Suprapubic skin (tissue), 4 donors: ENCODE measurements at regions not wholly inside any gene's neighbourhood (a gene's known extent, or its start where the extent isn't known, plus 50 kb on each side); places are given as distances from the start of the nearest gene placed in this dataset.

ENCODE experiments used
- DNase-seq, 2 donors: peaks; one replicate each; pipeline ENCODE4 v3.0.0-alpha.2; 2019; ENCODE audit warnings: low spot score in 2 of 2
- H3K27ac ChIP-seq: fragments of 200-600 bp; sonication (generic); one replicate; pipeline ENCODE4 v1.5.1; 2019
- H3K27me3 ChIP-seq: fragments of 200-600 bp; sonication (generic); one replicate; pipeline ENCODE4 v1.5.1; 2019
- H3K36me3 ChIP-seq: fragments of 200-600 bp; sonication (generic); one replicate; pipeline ENCODE4 v1.5.1; 2019
- H3K4me1 ChIP-seq: fragments of 200-600 bp; sonication (generic); one replicate; pipeline ENCODE4 v1.5.1; 2019
- H3K4me3 ChIP-seq: fragments of 200-600 bp; sonication (generic); one replicate; pipeline ENCODE4 v1.5.1; 2019; ENCODE audit warnings: mild to moderate bottlenecking
- H3K9me3 ChIP-seq: fragments of 200-600 bp; sonication (generic); one replicate; pipeline ENCODE4 v1.5.1; 2019
- CTCF ChIP-seq, 2 donors: fragments of 200-600 bp in 1 of 2; fragments of 450-650 bp in 1 of 2; sonication (generic) in 1 of 2; IDR thresholded peaks; one replicate each; pipeline ENCODE4 v1.5.1; 2016 to 2019; ENCODE audit warnings: antibody characterized with exemption in 2 of 2, mild to moderate bottlenecking in 1 of 2, moderate library complexity in 1 of 2
- EP300 ChIP-seq: sonication (generic); formaldehyde crosslinking; IDR thresholded peaks from one replicate; pipeline ENCODE4 v1.6.1; 2017; ENCODE audit warnings: antibody characterized with exemption
- POLR2A ChIP-seq, 2 donors: fragments of 450-650 bp; IDR thresholded peaks; one replicate each; pipeline ENCODE4 v1.6.1; 2017; ENCODE audit warnings: antibody characterized with exemption in 2 of 2, mild to moderate bottlenecking in 2 of 2, moderate library complexity in 2 of 2
- POLR2AphosphoS5 ChIP-seq, 3 donors: sonication (generic); formaldehyde crosslinking; IDR thresholded peaks; one replicate each; pipeline ENCODE4 v1.6.1; 2017; ENCODE audit warnings: antibody characterized with exemption in 3 of 3
- WGBS: methylation state at CpG from one replicate; pipeline ENCODE4 v1.1.5; 2018; 5-methylcytosine and 5-hydroxymethylcytosine counted together

- TF ChIP-seq POLR2A (IDR thresholded peaks at IDR 0.05): no peak
- TF ChIP-seq CTCF (IDR thresholded peaks at IDR 0.05): peak; percentile 30 to 91
- no peak for TF ChIP-seq EP300
- TF ChIP-seq POLR2AphosphoS5 (IDR thresholded peaks at IDR 0.05): no peak
- H3K4me1 ChIP-seq: peaks cover 23% of the 10 kb centered on the region
- DNase-seq: peak; percentile 82 to 90
- H3K9me3 ChIP-seq: no peaks in the 10 kb centered on the region
- no peaks in the 10 kb centered on the region for H3K36me3 ChIP-seq
- WGBS: 2% methylated on average over 23 of the region's 37 CpGs
- H3K4me3 ChIP-seq: peak overlapping the region; percentile 41
- H3K27ac ChIP-seq: no peak overlapping the region
- peaks cover 12% of the 10 kb centered on the region for H3K27me3 ChIP-seq
These were observed 89.8 kb downstream of the RPS6KA4 start for GRCh38 chr11:64448599-64449380.

GRCh38 chr11:64449381-64450167 lies 90.6 kb downstream of the RPS6KA4 start:
- Histone ChIP-seq H3K4me3 (peak overlapping the region; percentile 41), H3K27ac (no peak overlapping the region), H3K36me3 (no peaks in the 10 kb centered on the region), H3K9me3 (no peaks in the 10 kb centered on the region), H3K4me1 (peaks cover 23% of the 10 kb centered on the region), H3K27me3 (peaks cover 12% of the 10 kb centered on the region)
- peak in 1 of 2 donors; percentile 67 for DNase-seq
- WGBS: 38% methylated on average over 20 of the region's 31 CpGs
- TF ChIP-seq EP300: no peak
- peak; percentile 25 to 86 for TF ChIP-seq CTCF (IDR thresholded peaks at IDR 0.05)
- no peak for TF ChIP-seq POLR2AphosphoS5 (IDR thresholded peaks at IDR 0.05)

- H3K27me3 ChIP-seq: peaks cover 12% of the 10 kb centered on the region
- TF ChIP-seq POLR2A (IDR thresholded peaks at IDR 0.05) (no peak), EP300 (no peak), POLR2AphosphoS5 (IDR thresholded peaks at IDR 0.05) (no peak), CTCF (IDR thresholded peaks at IDR 0.05) (no peak)
- DNase-seq: no peak
- H3K9me3 ChIP-seq: no peaks in the 10 kb centered on the region
- WGBS: 84% methylated on average over 2 of the region's 2 CpGs
- H3K4me1 ChIP-seq: peaks cover 23% of the 10 kb centered on the region
- no peak overlapping the region for H3K27ac ChIP-seq
- H3K4me3 ChIP-seq: no peak overlapping the region
- no peaks in the 10 kb centered on the region for H3K36me3 ChIP-seq
These were observed 91.2 kb downstream of the RPS6KA4 start for GRCh38 chr11:64450168-64450560.

- H3K4me1 ChIP-seq: peaks cover 23% of the 10 kb centered on the region
- 70% methylated on average over 7 of the region's 7 CpGs for WGBS
- H3K4me3 ChIP-seq: no peak overlapping the region
- TF ChIP-seq EP300 (no peak), CTCF (IDR thresholded peaks at IDR 0.05) (no peak), POLR2AphosphoS5 (IDR thresholded peaks at IDR 0.05) (no peak), POLR2A (IDR thresholded peaks at IDR 0.05) (no peak)
- H3K27me3 ChIP-seq: peaks cover 14% of the 10 kb centered on the region
- H3K36me3 ChIP-seq: no peaks in the 10 kb centered on the region
- no peaks in the 10 kb centered on the region for H3K9me3 ChIP-seq
- no peak for DNase-seq
- no peak overlapping the region for H3K27ac ChIP-seq
These were observed 92.9 kb downstream of the RPS6KA4 start for GRCh38 chr11:64451856-64452255.

GRCh38 chr11:64453466-64453865 lies 94.5 kb downstream of the RPS6KA4 start:
- DNase-seq: no peak
- Histone ChIP-seq H3K9me3 (no peaks in the 10 kb centered on the region), H3K4me1 (peaks cover 13% of the 10 kb centered on the region), H3K36me3 (no peaks in the 10 kb centered on the region), H3K4me3 (no peak overlapping the region), H3K27me3 (peaks cover 5% of the 10 kb centered on the region), H3K27ac (no peak overlapping the region)
- TF ChIP-seq EP300 (no peak), CTCF (IDR thresholded peaks at IDR 0.05) (no peak), POLR2AphosphoS5 (IDR thresholded peaks at IDR 0.05) (no peak), POLR2A (IDR thresholded peaks at IDR 0.05) (no peak)
- WGBS: 75% methylated on average over 1 of the region's 1 CpG
